Fibroblast of mammary gland (primary cell): ENCODE measurements at regions not wholly inside any gene's neighbourhood (a gene's known extent, or its start where the extent isn't known, plus 50 kb on each side); places are given as distances from the start of the nearest gene placed in this dataset.

Experiments
- DNase-seq: peaks from one replicate; pipeline ENCODE4 v3.0.0-alpha.2; 2010; ENCODE audit warnings: low read depth
- H3K4me3 ChIP-seq: 2 replicates; pipeline ENCODE4 v1.5.1; 2011; ENCODE audit warnings: low read depth, mild to moderate bottlenecking, low read length, moderate library complexity; ENCODE audit not compliant: control insufficient read depth
- TF ChIP-seq, protein P1 (sequence below): conservative IDR thresholded peaks from 2 replicates; pipeline ENCODE4 v1.5.1; 2011; ENCODE audit warnings: low read depth, low read length, inconsistent platforms; ENCODE audit not compliant: control insufficient read depth, insufficient read depth

DNA sequence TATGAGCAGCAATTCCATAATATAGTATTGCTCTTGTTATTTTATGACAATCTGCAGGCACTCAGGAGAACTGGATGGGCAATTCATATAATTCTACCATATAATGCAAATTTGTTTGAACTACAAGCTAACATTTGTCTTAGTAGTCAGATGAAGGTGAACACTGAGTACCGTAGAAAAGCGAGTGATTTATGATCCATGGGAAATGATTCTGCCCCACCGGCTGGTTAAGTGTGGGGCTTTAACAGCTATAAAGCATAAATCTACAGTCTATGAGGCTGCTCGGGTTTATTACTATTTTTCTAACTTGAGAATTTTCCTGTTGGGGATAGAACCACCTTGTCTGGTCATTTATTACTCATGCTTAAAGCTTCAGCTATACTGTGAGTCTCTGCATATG is 275.5 kb downstream of the PCDH10 start:
- no peak for DNase-seq
- no peak overlapping the region for H3K4me3 ChIP-seq
- TF ChIP-seq, protein P1, sequence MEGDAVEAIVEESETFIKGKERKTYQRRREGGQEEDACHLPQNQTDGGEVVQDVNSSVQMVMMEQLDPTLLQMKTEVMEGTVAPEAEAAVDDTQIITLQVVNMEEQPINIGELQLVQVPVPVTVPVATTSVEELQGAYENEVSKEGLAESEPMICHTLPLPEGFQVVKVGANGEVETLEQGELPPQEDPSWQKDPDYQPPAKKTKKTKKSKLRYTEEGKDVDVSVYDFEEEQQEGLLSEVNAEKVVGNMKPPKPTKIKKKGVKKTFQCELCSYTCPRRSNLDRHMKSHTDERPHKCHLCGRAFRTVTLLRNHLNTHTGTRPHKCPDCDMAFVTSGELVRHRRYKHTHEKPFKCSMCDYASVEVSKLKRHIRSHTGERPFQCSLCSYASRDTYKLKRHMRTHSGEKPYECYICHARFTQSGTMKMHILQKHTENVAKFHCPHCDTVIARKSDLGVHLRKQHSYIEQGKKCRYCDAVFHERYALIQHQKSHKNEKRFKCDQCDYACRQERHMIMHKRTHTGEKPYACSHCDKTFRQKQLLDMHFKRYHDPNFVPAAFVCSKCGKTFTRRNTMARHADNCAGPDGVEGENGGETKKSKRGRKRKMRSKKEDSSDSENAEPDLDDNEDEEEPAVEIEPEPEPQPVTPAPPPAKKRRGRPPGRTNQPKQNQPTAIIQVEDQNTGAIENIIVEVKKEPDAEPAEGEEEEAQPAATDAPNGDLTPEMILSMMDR = no peak

DNA sequence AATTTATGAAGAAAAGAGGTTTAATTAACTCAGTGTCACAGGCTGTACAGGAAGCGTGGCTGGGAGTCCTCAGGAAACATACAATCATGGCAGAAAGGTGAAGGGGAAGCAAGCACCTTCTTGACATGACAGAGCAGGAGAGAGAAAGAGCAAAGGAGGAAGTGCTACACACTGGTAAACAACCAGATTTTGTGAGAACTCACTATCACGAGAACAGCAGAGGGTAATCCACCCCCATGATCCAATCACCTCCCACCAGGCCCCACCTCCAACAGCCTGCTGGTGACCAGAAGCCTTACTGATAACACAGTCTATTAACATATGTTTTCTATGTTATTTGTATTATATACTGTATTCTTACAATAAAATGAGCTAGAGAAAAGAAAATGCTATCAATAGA is 254.8 kb downstream of the PCDH10 start:
- TF ChIP-seq, protein P1 = no peak
- no peak overlapping the region for H3K4me3 ChIP-seq
- no peak for DNase-seq

DNA sequence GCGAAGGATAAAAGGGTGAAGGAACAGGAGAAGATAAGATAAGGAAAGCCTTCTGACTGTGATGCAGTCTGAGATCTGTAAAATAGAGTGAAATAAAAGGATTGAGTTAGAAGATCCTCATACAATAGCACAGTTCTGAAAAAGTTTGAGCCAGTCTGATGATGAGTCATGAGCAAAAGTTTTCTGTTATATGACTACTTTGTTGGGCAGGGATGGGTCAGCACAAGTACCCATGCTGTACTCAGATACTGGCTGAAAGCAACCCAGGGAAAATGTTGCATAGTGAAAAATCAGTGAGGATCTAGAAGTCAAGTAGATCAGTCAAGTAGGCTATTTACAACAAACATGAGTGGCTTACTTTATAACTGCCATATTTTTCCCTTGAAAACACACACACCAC is 253.5 kb downstream of the PCDH10 start:
- no peak for DNase-seq
- H3K4me3 ChIP-seq = no peak overlapping the region
- TF ChIP-seq, protein P1 = no peak

DNA sequence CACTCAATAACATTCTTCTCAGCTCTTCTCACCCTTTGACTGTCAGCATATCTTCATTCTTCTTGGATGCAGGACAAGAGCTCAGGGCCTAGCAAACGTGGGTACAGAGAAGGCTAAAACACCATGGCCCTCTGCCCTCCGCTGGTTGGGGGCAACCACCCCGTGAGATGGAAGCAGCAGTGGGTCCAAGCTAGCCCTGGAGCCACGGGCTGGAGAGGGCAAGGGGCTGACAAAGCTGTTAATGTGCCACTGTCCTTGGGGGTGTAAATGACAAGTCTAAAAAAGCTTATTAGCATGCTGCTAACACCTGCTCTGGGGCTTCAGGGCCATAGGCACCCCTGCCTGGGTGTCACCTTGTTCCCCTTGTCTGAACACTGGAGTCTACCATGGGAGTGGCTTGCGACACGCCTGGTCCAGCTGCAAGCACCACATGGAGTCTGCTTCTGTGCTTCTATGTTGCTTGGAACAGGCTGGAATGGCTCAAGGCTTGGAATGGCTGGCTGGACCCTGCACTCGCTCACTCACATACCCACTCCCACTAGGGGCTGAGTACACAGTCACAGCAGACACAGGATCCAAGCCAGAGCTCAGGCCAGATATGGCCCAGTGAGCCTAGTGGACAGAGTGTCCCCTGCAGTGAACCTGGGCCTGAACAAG is 246.0 kb downstream of the PCDH10 start:
- TF ChIP-seq, protein P1 = no peak
- H3K4me3 ChIP-seq = no peak overlapping the region
- no peak for DNase-seq

DNA sequence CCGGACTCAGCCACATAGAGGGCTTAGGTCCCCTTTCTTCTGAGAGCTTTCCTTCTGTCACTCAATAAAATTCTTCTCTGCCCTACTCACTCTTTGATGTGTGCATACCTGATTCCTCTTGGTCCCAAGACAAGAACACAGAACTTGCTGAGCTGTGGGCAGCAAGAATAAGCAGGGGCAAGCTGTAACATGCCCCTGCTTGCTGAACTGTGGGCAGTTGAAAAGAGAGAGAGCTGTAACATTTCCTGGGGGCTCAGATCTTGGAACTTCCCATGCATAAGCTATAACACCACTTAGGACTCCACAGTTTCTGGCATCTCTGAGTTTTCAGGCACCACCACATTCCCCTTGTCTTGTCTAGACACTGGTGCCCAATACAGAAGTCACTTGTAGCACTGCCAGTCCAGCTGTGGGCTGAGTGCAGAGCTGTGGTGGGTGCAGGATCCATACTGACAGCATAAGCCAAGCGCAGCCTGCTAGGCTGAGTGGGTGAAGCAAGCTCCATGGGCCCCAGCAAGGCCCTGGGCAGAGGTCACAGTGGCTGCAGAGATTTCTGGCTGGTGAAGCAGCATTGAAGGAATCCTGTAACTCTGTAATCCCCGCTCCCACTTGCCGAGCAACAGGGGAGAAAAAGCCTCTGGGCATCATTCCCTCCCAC is 241.2 kb downstream of the PCDH10 start:
- H3K4me3 ChIP-seq = no peak overlapping the region
- TF ChIP-seq, protein P1 = no peak
- DNase-seq = no peak

DNA sequence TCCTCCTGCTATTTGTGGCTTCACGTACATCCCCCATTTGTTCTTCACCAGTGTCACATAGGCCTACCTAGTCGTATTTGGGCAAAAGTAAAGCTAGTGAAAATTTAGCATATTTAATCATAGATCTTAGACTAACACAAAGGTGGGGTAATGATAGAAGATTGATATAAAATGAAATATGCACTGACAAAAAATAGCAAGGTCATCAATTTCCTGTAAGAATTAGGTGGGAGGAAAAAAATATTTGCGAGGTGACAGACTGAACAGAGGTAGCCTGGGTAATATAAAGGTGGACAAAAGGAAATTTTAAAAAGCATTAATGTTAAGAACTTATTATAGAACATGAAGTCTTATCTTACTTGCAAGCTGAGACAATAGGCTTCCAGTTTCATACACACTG is 239.9 kb downstream of the PCDH10 start:
- DNase-seq = no peak
- H3K4me3 ChIP-seq = no peak overlapping the region
- TF ChIP-seq, protein P1 = no peak
